WTC11 (cell line): ENCODE measurements at regions not wholly inside any gene's neighbourhood (a gene's known extent, or its start where the extent isn't known, plus 50 kb on each side); places are given as distances from the start of the nearest gene placed in this dataset.

Experiments
- ATAC-seq: fragments of 200-7000 bp; cut with Tn5 transposase; 2 replicates; pipeline ENCODE4 v1.10.0; 2021; ENCODE audit warnings: mild to moderate bottlenecking, moderate library complexity
- CTCF ChIA-PET: fragments of 300-600 bp; sonication (Branson Sonifier 250); formaldehyde crosslinking; loops from one replicate; lab custom pipeline; 2021; ENCODE audit warnings: antibody characterized with exemption; lab: Charles Lee
- POLR2A ChIA-PET: fragments of 350-600 bp; sonication (Branson Sonifier 250); formaldehyde crosslinking; loops from one replicate; lab custom pipeline; 2021; ENCODE audit warnings: antibody characterized with exemption; lab: Charles Lee
- DNase-seq: peaks from one replicate; pipeline ENCODE4 v3.0.0; 2021; ENCODE audit warnings: low spot score
- H3K27ac Mint-ChIP-seq: 2 replicates; pipeline ENCODE4 v1.8.0; 2021; ENCODE audit warnings: mixed read lengths
- H3K27me3 Mint-ChIP-seq: 2 replicates; pipeline ENCODE4 v1.8.0; 2021; ENCODE audit warnings: low read depth, mild to moderate bottlenecking, moderate library complexity, mixed read lengths
- H3K36me3 Mint-ChIP-seq: 2 replicates; pipeline ENCODE4 v1.8.0; 2021; ENCODE audit warnings: mixed read lengths
- H3K4me1 Mint-ChIP-seq: 2 replicates; pipeline ENCODE4 v1.8.0; 2022; ENCODE audit warnings: mixed read lengths
- H3K4me3 Mint-ChIP-seq: 2 replicates; pipeline ENCODE4 v1.8.0; 2021; ENCODE audit warnings: mild to moderate bottlenecking, moderate library complexity, mixed read lengths
- H3K9me3 Mint-ChIP-seq: 2 replicates; pipeline ENCODE4 v1.8.0; 2021; ENCODE audit warnings: mixed read lengths
- CBFB ChIP-seq: sonication (generic); formaldehyde crosslinking; IDR thresholded peaks from 2 replicates; pipeline ENCODE4 v1.8.1; 2022; ENCODE audit warnings: mild to moderate bottlenecking, low read depth, missing genetic modification reagents
- CTCF ChIP-seq: fragments of 200-600 bp; IDR thresholded peaks from 2 replicates; pipeline ENCODE4 v1.8.0; 2022; ENCODE audit warnings: antibody characterized with exemption
- ESRRA ChIP-seq: sonication (generic); formaldehyde crosslinking; IDR thresholded peaks from 2 replicates; pipeline ENCODE4 v1.8.1; 2022; ENCODE audit warnings: mild to moderate bottlenecking, missing genetic modification reagents, borderline replicate concordance
- FOXP4 ChIP-seq: sonication (generic); formaldehyde crosslinking; IDR thresholded peaks from 2 replicates; pipeline ENCODE4 v1.8.0; 2022; ENCODE audit warnings: mild to moderate bottlenecking, missing genetic modification reagents
- GABPB1 ChIP-seq: sonication (generic); formaldehyde crosslinking; IDR thresholded peaks from 2 replicates; pipeline ENCODE4 v1.8.1; 2023; ENCODE audit warnings: mild to moderate bottlenecking, missing genetic modification reagents
- HMGXB4 ChIP-seq: sonication (generic); formaldehyde crosslinking; IDR thresholded peaks from 2 replicates; pipeline ENCODE4 v1.8.1; 2023; ENCODE audit warnings: mild to moderate bottlenecking, moderate library complexity, missing genetic modification reagents
- IRF2 ChIP-seq: sonication (generic); formaldehyde crosslinking; IDR thresholded peaks from 2 replicates; pipeline ENCODE4 v1.8.0; 2022; ENCODE audit warnings: low read depth, missing genetic modification reagents, borderline replicate concordance
- KAT7 ChIP-seq: sonication (generic); formaldehyde crosslinking; IDR thresholded peaks from 2 replicates; pipeline ENCODE4 v1.8.1; 2023; ENCODE audit warnings: missing genetic modification reagents, mild to moderate bottlenecking, borderline replicate concordance
- MAX ChIP-seq: sonication (generic); formaldehyde crosslinking; IDR thresholded peaks from 2 replicates; pipeline ENCODE4 v1.8.0; 2022; ENCODE audit warnings: mild to moderate bottlenecking, missing genetic modification reagents
- MXD4 ChIP-seq: fragments of 250-450 bp; sonication (Bioruptor Pico); IDR thresholded peaks from 2 replicates; pipeline ENCODE4 v1.8.0; 2021; ENCODE audit warnings: mild to moderate bottlenecking, moderate library complexity, borderline replicate concordance
- NFYB ChIP-seq: sonication (generic); formaldehyde crosslinking; conservative IDR thresholded peaks from 2 replicates; pipeline ENCODE4 v1.8.0; 2022; ENCODE audit warnings: low read depth, missing genetic modification reagents
- NR2C2 ChIP-seq: sonication (generic); formaldehyde crosslinking; IDR thresholded peaks from 2 replicates; pipeline ENCODE4 v1.8.0; 2022; ENCODE audit warnings: mild to moderate bottlenecking, missing genetic modification reagents
- RELA ChIP-seq: sonication (generic); formaldehyde crosslinking; IDR thresholded peaks from 2 replicates; pipeline ENCODE4 v1.8.1; 2022; ENCODE audit warnings: missing genetic modification reagents, mild to moderate bottlenecking, borderline replicate concordance
- RORB ChIP-seq: fragments of 250-450 bp; sonication (Bioruptor Pico); IDR thresholded peaks from 2 replicates; pipeline ENCODE4 v1.9.0; 2021; ENCODE audit warnings: mild to moderate bottlenecking
- SMAD4 ChIP-seq: sonication (generic); formaldehyde crosslinking; IDR thresholded peaks from 2 replicates; pipeline ENCODE4 v1.8.0; 2022; ENCODE audit warnings: mild to moderate bottlenecking, missing genetic modification reagents
- SP1 ChIP-seq: sonication (generic); formaldehyde crosslinking; conservative IDR thresholded peaks from 2 replicates; pipeline ENCODE4 v1.8.1; 2022; ENCODE audit warnings: missing genetic modification reagents
- TCF7 ChIP-seq: sonication (generic); formaldehyde crosslinking; IDR thresholded peaks from 2 replicates; pipeline ENCODE4 v1.8.0; 2022; ENCODE audit warnings: mild to moderate bottlenecking, low read depth, missing genetic modification reagents, moderate library complexity
- TEAD4 ChIP-seq: sonication (generic); formaldehyde crosslinking; IDR thresholded peaks from 2 replicates; pipeline ENCODE4 v1.8.0; 2022; ENCODE audit warnings: mild to moderate bottlenecking, missing genetic modification reagents
- ZNF121 ChIP-seq: sonication (generic); formaldehyde crosslinking; IDR thresholded peaks from 2 replicates; pipeline ENCODE4 v1.8.0; 2023; ENCODE audit warnings: missing genetic modification reagents
- ZNF232 ChIP-seq: sonication (generic); formaldehyde crosslinking; IDR thresholded peaks from 2 replicates; pipeline ENCODE4 v1.8.0; 2022; ENCODE audit warnings: mild to moderate bottlenecking, missing genetic modification reagents
- ZNF317 ChIP-seq: sonication (generic); formaldehyde crosslinking; IDR thresholded peaks from 2 replicates; pipeline ENCODE4 v1.8.1; 2023; ENCODE audit warnings: low read depth, mild to moderate bottlenecking, moderate library complexity, missing genetic modification reagents, borderline replicate concordance
- TF ChIP-seq, protein P1 (sequence below): sonication (generic); formaldehyde crosslinking; IDR thresholded peaks from 2 replicates; pipeline ENCODE4 v1.8.1; 2022; ENCODE audit warnings: low read depth, mild to moderate bottlenecking, moderate library complexity, missing genetic modification reagents, borderline replicate concordance
- TF ChIP-seq, protein P2 (sequence below): sonication (generic); formaldehyde crosslinking; IDR thresholded peaks from 2 replicates; pipeline ENCODE4 v1.8.1; 2022; ENCODE audit warnings: missing genetic modification reagents, borderline replicate concordance
- TF ChIP-seq, protein P3 (sequence below): fragments of 250-450 bp; sonication (Bioruptor Pico); IDR thresholded peaks from 2 replicates; pipeline ENCODE4 v1.9.0; 2021; ENCODE audit warnings: moderate library complexity, mild to moderate bottlenecking, inconsistent platforms, borderline replicate concordance

DNA sequence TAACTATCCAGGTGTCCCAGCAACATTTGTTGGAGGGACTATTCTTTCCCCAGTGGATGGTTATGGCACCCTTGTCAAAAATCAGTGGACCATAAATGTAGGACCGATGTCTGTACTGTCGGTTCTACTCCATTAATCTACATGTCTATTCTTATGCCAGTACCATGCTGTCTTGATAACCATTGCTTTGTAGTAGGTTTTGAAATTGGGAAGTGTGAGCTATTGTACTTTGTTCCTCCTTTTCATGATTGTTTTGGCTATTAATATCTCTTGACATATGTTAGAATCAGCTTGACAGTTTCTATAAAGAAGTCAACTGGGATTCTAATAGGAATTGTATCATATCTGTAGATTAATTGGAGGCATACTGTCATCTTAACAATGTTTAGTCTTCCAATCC lies 112.7 kb downstream of the HNRNPD start:
- DNase-seq = no peak
- ChIA-PET POLR2A (no interaction called here), CTCF (no interaction called here)
- Mint-ChIP-seq H3K27me3 (no peaks in the 10 kb centered on the region), H3K36me3 (no peaks in the 10 kb centered on the region), H3K4me1 (no peaks in the 10 kb centered on the region), H3K27ac (no peak overlapping the region), H3K9me3 (peaks cover 15% of the 10 kb centered on the region), H3K4me3 (no peak overlapping the region)
- ATAC-seq = no peak
- TF ChIP-seq ZNF232 (CRISPR knock-in tag) = no peak
- no peak for TF ChIP-seq CTCF
- no peak for TF ChIP-seq ESRRA (CRISPR knock-in tag)
- no peak for TF ChIP-seq ZNF121 (CRISPR knock-in tag)
- TF ChIP-seq MAX (CRISPR knock-in tag) = no peak
- TF ChIP-seq RELA (CRISPR knock-in tag) = no peak
- no peak for TF ChIP-seq ZNF317
- no peak for TF ChIP-seq NR2C2 (CRISPR knock-in tag)
- TF ChIP-seq SP1 (CRISPR knock-in tag) = no peak
- no peak for TF ChIP-seq MXD4 (CRISPR knock-in tag)
- no peak for TF ChIP-seq CBFB (CRISPR knock-in tag)
- TF ChIP-seq SMAD4 = no peak
- TF ChIP-seq, protein P1, sequence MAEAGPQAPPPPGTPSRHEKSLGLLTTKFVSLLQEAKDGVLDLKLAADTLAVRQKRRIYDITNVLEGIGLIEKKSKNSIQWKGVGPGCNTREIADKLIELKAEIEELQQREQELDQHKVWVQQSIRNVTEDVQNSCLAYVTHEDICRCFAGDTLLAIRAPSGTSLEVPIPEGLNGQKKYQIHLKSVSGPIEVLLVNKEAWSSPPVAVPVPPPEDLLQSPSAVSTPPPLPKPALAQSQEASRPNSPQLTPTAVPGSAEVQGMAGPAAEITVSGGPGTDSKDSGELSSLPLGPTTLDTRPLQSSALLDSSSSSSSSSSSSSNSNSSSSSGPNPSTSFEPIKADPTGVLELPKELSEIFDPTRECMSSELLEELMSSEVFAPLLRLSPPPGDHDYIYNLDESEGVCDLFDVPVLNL (CRISPR knock-in tag) = no peak
- no peak for TF ChIP-seq HMGXB4 (CRISPR knock-in tag)
- TF ChIP-seq FOXP4 (CRISPR knock-in tag) = no peak
- TF ChIP-seq, protein P2, sequence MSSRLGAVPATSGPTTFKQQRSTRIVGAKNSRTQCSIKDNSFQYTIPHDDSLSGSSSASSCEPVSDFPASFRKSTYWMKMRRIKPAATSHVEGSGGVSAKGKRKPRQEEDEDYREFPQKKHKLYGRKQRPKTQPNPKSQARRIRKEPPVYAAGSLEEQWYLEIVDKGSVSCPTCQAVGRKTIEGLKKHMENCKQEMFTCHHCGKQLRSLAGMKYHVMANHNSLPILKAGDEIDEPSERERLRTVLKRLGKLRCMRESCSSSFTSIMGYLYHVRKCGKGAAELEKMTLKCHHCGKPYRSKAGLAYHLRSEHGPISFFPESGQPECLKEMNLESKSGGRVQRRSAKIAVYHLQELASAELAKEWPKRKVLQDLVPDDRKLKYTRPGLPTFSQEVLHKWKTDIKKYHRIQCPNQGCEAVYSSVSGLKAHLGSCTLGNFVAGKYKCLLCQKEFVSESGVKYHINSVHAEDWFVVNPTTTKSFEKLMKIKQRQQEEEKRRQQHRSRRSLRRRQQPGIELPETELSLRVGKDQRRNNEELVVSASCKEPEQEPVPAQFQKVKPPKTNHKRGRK (CRISPR knock-in tag) = no peak

DNA sequence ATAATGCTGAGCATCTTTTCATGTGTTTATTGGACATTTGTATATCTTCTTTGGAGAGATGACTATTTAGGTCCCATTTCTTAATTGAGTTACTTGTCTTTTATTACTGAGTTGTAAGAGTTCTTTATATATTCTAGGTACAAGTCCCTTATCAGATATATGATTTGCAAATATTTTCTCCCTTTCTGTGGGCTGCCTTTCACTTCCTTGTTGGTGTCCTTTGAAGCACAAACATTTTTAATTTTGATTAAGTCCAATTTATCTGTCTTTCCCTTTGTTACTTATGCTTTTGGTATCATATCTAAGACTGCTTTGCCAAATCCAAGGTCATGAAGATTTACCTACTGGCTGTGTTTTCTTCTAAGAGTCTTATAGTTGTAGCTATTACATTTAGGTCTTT lies 113.2 kb downstream of the HNRNPD start:
- CTCF ChIA-PET = no interaction called here
- POLR2A ChIA-PET = no interaction called here
- H3K4me3 Mint-ChIP-seq = no peak overlapping the region
- no peaks in the 10 kb centered on the region for H3K27me3 Mint-ChIP-seq
- no peaks in the 10 kb centered on the region for H3K4me1 Mint-ChIP-seq
- no peak for ATAC-seq
- DNase-seq = no peak
- H3K27ac Mint-ChIP-seq = no peak overlapping the region
- peaks cover 13% of the 10 kb centered on the region for H3K9me3 Mint-ChIP-seq
- no peaks in the 10 kb centered on the region for H3K36me3 Mint-ChIP-seq
- TF ChIP-seq MAX (CRISPR knock-in tag) (no peak), TEAD4 (CRISPR knock-in tag) (no peak), CBFB (CRISPR knock-in tag) (no peak), TCF7 (CRISPR knock-in tag) (no peak), RORB (CRISPR knock-in tag) (no peak), SMAD4 (no peak), KAT7 (CRISPR knock-in tag) (no peak), IRF2 (CRISPR knock-in tag) (no peak), GABPB1 (CRISPR knock-in tag) (no peak), NFYB (no peak), ZNF317 (no peak), CTCF (no peak), NR2C2 (CRISPR knock-in tag) (no peak)
- TF ChIP-seq, protein P3, sequence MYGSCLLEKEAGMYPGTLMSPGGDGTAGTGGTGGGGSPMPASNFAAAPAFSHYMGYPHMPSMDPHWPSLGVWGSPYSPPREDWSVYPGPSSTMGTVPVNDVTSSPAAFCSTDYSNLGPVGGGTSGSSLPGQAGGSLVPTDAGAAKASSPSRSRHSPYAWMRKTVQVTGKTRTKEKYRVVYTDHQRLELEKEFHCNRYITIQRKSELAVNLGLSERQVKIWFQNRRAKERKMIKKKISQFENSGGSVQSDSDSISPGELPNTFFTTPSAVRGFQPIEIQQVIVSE (CRISPR knock-in tag) = no peak
